ENCODE measurements at regions not wholly inside any gene's neighbourhood (a gene's known extent, or its start where the extent isn't known, plus 50 kb on each side); places are given as distances from the start of the nearest gene placed in this dataset.

- TF ChIP-seq CTCF (IDR thresholded peaks at IDR 0.05) (no peak), POLR2AphosphoS5 (IDR thresholded peaks at IDR 0.05) (no peak), POLR2A (IDR thresholded peaks at IDR 0.05) (no peak), EP300 (IDR thresholded peaks at IDR 0.05) (no peak)
These were observed 111.5 kb downstream of the CYP26B1 start for GRCh38 chr2:72036173-72036545.
